HEK293 (cell line): ENCODE measurements at regions not wholly inside any gene's neighbourhood (a gene's known extent, or its start where the extent isn't known, plus 50 kb on each side); places are given as distances from the start of the nearest gene placed in this dataset.

Source experiments
- CTCF ChIA-PET: fragments of 350-600 bp; formaldehyde crosslinking; extraction: SDS; loops from one replicate; lab custom pipeline; 2021; ENCODE audit warnings: antibody characterized with exemption; lab: Yijun Ruan, JAX
- POLR2A ChIA-PET: fragments of 300-600 bp; formaldehyde crosslinking; extraction: SDS; loops from one replicate; lab custom pipeline; 2020; ENCODE audit warnings: antibody characterized with exemption, inconsistent platforms; lab: Yijun Ruan, JAX
- H3K27ac ChIP-seq: fragments of 200-500 bp; sonication (Bioruptor generic); 2 replicates; pipeline ENCODE4 v1.5.1; 2014; ENCODE audit warnings: low read depth, low read length, control low read depth, inconsistent platforms; ENCODE audit errors: extremely low read depth
- H3K36me3 ChIP-seq, 2 experiments: fragments of 200-500 bp in 1 of 2; sonication (Bioruptor generic) in 1 of 2; 1 replicate in 1 of 2; 2 replicates in 1 of 2; pipeline ENCODE4 v1.5.1; 2014 to 2017; ENCODE audit warnings: inconsistent platforms in 2 of 2, low read length in 2 of 2; ENCODE audit not compliant: control insufficient read depth in 2 of 2, insufficient read depth in 1 of 2
- H3K4me1 ChIP-seq: fragments of 200-500 bp; sonication (Bioruptor generic); 2 replicates; pipeline ENCODE4 v1.5.1; 2014; ENCODE audit warnings: mild to moderate bottlenecking, low read length, inconsistent platforms; ENCODE audit not compliant: control insufficient read depth, insufficient read depth
- H3K4me3 ChIP-seq: 2 replicates; pipeline ENCODE4 v1.5.1; 2011; ENCODE audit warnings: low read depth, mild to moderate bottlenecking, control low read depth, low read length, moderate library complexity
- H3K9me3 ChIP-seq: fragments of 200-500 bp; sonication (Bioruptor generic); 2 replicates; pipeline ENCODE4 v1.5.1; 2014; ENCODE audit warnings: low read depth, low read length, inconsistent platforms; ENCODE audit not compliant: control insufficient read depth, insufficient read depth
- PRDM1 ChIP-seq: fragments of 450-650 bp; formaldehyde crosslinking; IDR thresholded peaks from 2 replicates; pipeline ENCODE4; 2016; ENCODE audit warnings: missing biosample characterization, missing genetic modification characterization
- SCRT2 ChIP-seq: fragments of 450-650 bp; formaldehyde crosslinking; IDR thresholded peaks from 2 replicates; pipeline ENCODE4 v1.5.1; 2016; ENCODE audit warnings: missing biosample characterization, missing genetic modification characterization
- YY1 ChIP-seq: fragments of 450-650 bp; formaldehyde crosslinking; IDR thresholded peaks from 2 replicates; pipeline ENCODE4 v1.5.1; 2018; ENCODE audit warnings: missing biosample characterization, missing genetic modification characterization
- ZFP69B ChIP-seq: fragments of 450-650 bp; formaldehyde crosslinking; IDR thresholded peaks from 2 replicates; pipeline ENCODE4 v1.5.1; 2016; ENCODE audit warnings: missing biosample characterization, missing genetic modification characterization
- ZNF138 ChIP-seq: fragments of 450-650 bp; formaldehyde crosslinking; IDR thresholded peaks from 2 replicates; pipeline ENCODE4 v1.5.1; 2016; ENCODE audit warnings: missing biosample characterization, missing genetic modification characterization, borderline replicate concordance
- ZNF2 ChIP-seq: fragments of 450-650 bp; formaldehyde crosslinking; IDR thresholded peaks from 2 replicates; pipeline ENCODE4 v1.5.1; 2016; ENCODE audit warnings: missing biosample characterization, missing genetic modification characterization
- ZNF214 ChIP-seq: fragments of 450-650 bp; formaldehyde crosslinking; IDR thresholded peaks from 2 replicates; pipeline ENCODE4 v1.5.1; 2017; ENCODE audit warnings: missing biosample characterization, mild to moderate bottlenecking, missing genetic modification characterization, borderline replicate concordance
- ZNF23 ChIP-seq: fragments of 450-650 bp; formaldehyde crosslinking; IDR thresholded peaks from 2 replicates; pipeline ENCODE4 v1.5.1; 2016; ENCODE audit warnings: missing biosample characterization, missing genetic modification characterization, borderline replicate concordance
- ZNF311 ChIP-seq: fragments of 450-650 bp; formaldehyde crosslinking; IDR thresholded peaks from 2 replicates; pipeline ENCODE4 v1.5.1; 2017; ENCODE audit warnings: missing biosample characterization, missing genetic modification characterization, borderline replicate concordance
- ZNF48 ChIP-seq: fragments of 450-650 bp; formaldehyde crosslinking; IDR thresholded peaks from 2 replicates; pipeline ENCODE4 v1.5.1; 2016; ENCODE audit warnings: missing biosample characterization, missing genetic modification characterization
- ZNF501 ChIP-seq: fragments of 450-650 bp; formaldehyde crosslinking; IDR thresholded peaks from 2 replicates; pipeline ENCODE4 v1.5.1; 2016; ENCODE audit warnings: missing biosample characterization, missing genetic modification characterization
- ZNF555 ChIP-seq: fragments of 450-650 bp; formaldehyde crosslinking; conservative IDR thresholded peaks from 2 replicates; pipeline ENCODE4 v1.5.1; 2017; ENCODE audit warnings: missing biosample characterization, mild to moderate bottlenecking, missing genetic modification characterization, inconsistent platforms
- ZNF707 ChIP-seq: fragments of 450-650 bp; formaldehyde crosslinking; IDR thresholded peaks from 2 replicates; pipeline ENCODE4 v1.5.1; 2016; ENCODE audit warnings: missing biosample characterization, missing genetic modification characterization
- TF ChIP-seq, protein P1 (sequence below): fragments of 450-650 bp; formaldehyde crosslinking; IDR thresholded peaks from 2 replicates; pipeline ENCODE4 v1.5.1; 2017; ENCODE audit warnings: missing biosample characterization, mild to moderate bottlenecking, missing genetic modification characterization, moderate library complexity
- TF ChIP-seq, protein P2 (sequence below): fragments of 450-650 bp; IDR thresholded peaks from 2 replicates; pipeline ENCODE4 v1.5.1; 2018; ENCODE audit warnings: missing biosample characterization, mild to moderate bottlenecking, missing genetic modification characterization
- TF ChIP-seq, protein P3 (sequence below): fragments of 450-650 bp; formaldehyde crosslinking; IDR thresholded peaks from 2 replicates; pipeline ENCODE4 v1.5.1; 2016; ENCODE audit warnings: missing biosample characterization, missing genetic modification characterization
- TF ChIP-seq, protein P4 (sequence below): fragments of 450-650 bp; formaldehyde crosslinking; IDR thresholded peaks from 2 replicates; pipeline ENCODE4 v1.5.1; 2016; ENCODE audit warnings: missing biosample characterization, missing genetic modification characterization
- TF ChIP-seq, protein P5 (sequence below): fragments of 450-650 bp; formaldehyde crosslinking; conservative IDR thresholded peaks from 2 replicates; pipeline ENCODE4 v1.5.1; 2016; ENCODE audit warnings: low read depth, missing biosample characterization, missing genetic modification characterization
- TF ChIP-seq, protein P6 (sequence below): fragments of 450-650 bp; formaldehyde crosslinking; IDR thresholded peaks from 2 replicates; pipeline ENCODE4 v1.5.1; 2016; ENCODE audit warnings: missing biosample characterization, missing genetic modification characterization
- TF ChIP-seq, protein P7 (sequence below): fragments of 450-650 bp; formaldehyde crosslinking; IDR thresholded peaks from 2 replicates; pipeline ENCODE4 v1.5.1; 2017; ENCODE audit warnings: missing biosample characterization, missing genetic modification characterization

DNA sequence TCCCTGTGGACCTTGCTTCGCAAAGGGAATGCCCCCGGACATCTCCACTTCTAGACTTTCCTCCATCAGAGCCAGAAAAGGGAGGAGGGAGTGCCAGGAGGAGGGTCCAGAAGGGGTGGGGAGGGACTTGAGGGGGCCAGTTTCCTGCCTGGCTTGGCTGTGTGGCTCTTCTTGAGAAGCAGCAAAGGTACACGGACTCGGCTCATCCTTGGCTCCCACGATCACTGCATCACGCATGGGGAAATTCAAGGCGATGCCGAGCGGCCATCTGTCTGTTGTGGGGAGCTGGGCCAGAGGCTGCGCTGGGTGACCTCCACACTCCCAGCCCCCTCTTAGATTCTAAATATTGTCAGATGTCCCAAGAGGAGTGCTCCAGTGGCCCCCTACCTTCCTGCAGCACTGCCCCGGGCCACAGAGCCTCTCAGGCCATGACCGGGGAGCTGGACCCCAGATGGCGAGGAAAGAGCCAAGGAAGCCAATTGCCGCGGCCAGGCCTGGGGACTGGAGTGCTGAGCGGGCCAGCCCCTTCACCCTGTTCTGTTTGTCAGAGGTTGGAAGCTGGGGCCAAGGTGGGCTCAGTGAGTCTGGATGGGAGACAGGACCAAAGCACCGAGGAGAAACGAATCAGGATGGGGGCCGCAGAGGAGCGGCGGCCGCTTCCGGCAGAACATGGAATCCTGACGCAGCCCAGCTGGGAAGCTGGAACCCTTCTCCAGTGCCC is 104.5 kb downstream of the RBFOX3 start:
- H3K9me3 ChIP-seq, result no peaks in the 10 kb centered on the region
- TF ChIP-seq ZNF555 (tag by site-specific recombination) (no peak), ZNF48 (tag by site-specific recombination) (no peak), ZNF214 (tag by site-specific recombination) (no peak), ZNF501 (tag by site-specific recombination) (no peak), ZNF707 (tag by site-specific recombination) (no peak), ZNF2 (no peak), PRDM1 (tag by site-specific recombination) (no peak), YY1 (no peak), ZNF138 (tag by site-specific recombination) (no peak), ZFP69B (tag by site-specific recombination) (no peak), ZNF311 (tag by site-specific recombination) (no peak), ZNF23 (tag by site-specific recombination) (no peak), SCRT2 (tag by site-specific recombination) (no peak)
- TF ChIP-seq, protein P1, sequence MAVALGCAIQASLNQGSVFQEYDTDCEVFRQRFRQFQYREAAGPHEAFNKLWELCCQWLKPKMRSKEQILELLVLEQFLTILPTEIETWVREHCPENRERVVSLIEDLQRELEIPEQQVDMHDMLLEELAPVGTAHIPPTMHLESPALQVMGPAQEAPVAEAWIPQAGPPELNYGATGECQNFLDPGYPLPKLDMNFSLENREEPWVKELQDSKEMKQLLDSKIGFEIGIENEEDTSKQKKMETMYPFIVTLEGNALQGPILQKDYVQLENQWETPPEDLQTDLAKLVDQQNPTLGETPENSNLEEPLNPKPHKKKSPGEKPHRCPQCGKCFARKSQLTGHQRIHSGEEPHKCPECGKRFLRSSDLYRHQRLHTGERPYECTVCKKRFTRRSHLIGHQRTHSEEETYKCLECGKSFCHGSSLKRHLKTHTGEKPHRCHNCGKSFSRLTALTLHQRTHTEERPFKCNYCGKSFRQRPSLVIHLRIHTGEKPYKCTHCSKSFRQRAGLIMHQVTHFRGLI, result no peak
- TF ChIP-seq, protein P2, sequence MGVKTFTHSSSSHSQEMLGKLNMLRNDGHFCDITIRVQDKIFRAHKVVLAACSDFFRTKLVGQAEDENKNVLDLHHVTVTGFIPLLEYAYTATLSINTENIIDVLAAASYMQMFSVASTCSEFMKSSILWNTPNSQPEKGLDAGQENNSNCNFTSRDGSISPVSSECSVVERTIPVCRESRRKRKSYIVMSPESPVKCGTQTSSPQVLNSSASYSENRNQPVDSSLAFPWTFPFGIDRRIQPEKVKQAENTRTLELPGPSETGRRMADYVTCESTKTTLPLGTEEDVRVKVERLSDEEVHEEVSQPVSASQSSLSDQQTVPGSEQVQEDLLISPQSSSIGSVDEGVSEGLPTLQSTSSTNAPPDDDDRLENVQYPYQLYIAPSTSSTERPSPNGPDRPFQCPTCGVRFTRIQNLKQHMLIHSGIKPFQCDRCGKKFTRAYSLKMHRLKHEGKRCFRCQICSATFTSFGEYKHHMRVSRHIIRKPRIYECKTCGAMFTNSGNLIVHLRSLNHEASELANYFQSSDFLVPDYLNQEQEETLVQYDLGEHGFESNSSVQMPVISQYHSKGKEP (tag by site-specific recombination), result no peak
- TF ChIP-seq, protein P3, sequence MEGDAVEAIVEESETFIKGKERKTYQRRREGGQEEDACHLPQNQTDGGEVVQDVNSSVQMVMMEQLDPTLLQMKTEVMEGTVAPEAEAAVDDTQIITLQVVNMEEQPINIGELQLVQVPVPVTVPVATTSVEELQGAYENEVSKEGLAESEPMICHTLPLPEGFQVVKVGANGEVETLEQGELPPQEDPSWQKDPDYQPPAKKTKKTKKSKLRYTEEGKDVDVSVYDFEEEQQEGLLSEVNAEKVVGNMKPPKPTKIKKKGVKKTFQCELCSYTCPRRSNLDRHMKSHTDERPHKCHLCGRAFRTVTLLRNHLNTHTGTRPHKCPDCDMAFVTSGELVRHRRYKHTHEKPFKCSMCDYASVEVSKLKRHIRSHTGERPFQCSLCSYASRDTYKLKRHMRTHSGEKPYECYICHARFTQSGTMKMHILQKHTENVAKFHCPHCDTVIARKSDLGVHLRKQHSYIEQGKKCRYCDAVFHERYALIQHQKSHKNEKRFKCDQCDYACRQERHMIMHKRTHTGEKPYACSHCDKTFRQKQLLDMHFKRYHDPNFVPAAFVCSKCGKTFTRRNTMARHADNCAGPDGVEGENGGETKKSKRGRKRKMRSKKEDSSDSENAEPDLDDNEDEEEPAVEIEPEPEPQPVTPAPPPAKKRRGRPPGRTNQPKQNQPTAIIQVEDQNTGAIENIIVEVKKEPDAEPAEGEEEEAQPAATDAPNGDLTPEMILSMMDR (tag by site-specific recombination), result no peak
- TF ChIP-seq, protein P4, sequence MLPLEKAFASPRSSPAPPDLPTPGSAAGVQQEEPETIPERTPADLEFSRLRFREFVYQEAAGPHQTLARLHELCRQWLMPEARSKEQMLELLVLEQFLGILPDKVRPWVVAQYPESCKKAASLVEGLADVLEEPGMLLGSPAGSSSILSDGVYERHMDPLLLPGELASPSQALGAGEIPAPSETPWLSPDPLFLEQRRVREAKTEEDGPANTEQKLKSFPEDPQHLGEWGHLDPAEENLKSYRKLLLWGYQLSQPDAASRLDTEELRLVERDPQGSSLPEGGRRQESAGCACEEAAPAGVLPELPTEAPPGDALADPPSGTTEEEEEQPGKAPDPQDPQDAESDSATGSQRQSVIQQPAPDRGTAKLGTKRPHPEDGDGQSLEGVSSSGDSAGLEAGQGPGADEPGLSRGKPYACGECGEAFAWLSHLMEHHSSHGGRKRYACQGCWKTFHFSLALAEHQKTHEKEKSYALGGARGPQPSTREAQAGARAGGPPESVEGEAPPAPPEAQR (tag by site-specific recombination), result no peak
- TF ChIP-seq, protein P5, sequence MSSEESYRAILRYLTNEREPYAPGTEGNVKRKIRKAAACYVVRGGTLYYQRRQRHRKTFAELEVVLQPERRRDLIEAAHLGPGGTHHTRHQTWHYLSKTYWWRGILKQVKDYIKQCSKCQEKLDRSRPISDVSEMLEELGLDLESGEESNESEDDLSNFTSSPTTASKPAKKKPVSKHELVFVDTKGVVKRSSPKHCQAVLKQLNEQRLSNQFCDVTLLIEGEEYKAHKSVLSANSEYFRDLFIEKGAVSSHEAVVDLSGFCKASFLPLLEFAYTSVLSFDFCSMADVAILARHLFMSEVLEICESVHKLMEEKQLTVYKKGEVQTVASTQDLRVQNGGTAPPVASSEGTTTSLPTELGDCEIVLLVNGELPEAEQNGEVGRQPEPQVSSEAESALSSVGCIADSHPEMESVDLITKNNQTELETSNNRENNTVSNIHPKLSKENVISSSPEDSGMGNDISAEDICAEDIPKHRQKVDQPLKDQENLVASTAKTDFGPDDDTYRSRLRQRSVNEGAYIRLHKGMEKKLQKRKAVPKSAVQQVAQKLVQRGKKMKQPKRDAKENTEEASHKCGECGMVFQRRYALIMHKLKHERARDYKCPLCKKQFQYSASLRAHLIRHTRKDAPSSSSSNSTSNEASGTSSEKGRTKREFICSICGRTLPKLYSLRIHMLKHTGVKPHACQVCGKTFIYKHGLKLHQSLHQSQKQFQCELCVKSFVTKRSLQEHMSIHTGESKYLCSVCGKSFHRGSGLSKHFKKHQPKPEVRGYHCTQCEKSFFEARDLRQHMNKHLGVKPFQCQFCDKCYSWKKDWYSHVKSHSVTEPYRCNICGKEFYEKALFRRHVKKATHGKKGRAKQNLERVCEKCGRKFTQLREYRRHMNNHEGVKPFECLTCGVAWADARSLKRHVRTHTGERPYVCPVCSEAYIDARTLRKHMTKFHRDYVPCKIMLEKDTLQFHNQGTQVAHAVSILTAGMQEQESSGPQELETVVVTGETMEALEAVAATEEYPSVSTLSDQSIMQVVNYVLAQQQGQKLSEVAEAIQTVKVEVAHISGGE, result no peak
- TF ChIP-seq, protein P6, sequence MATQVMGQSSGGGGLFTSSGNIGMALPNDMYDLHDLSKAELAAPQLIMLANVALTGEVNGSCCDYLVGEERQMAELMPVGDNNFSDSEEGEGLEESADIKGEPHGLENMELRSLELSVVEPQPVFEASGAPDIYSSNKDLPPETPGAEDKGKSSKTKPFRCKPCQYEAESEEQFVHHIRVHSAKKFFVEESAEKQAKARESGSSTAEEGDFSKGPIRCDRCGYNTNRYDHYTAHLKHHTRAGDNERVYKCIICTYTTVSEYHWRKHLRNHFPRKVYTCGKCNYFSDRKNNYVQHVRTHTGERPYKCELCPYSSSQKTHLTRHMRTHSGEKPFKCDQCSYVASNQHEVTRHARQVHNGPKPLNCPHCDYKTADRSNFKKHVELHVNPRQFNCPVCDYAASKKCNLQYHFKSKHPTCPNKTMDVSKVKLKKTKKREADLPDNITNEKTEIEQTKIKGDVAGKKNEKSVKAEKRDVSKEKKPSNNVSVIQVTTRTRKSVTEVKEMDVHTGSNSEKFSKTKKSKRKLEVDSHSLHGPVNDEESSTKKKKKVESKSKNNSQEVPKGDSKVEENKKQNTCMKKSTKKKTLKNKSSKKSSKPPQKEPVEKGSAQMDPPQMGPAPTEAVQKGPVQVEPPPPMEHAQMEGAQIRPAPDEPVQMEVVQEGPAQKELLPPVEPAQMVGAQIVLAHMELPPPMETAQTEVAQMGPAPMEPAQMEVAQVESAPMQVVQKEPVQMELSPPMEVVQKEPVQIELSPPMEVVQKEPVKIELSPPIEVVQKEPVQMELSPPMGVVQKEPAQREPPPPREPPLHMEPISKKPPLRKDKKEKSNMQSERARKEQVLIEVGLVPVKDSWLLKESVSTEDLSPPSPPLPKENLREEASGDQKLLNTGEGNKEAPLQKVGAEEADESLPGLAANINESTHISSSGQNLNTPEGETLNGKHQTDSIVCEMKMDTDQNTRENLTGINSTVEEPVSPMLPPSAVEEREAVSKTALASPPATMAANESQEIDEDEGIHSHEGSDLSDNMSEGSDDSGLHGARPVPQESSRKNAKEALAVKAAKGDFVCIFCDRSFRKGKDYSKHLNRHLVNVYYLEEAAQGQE (tag by site-specific recombination), result no peak
- TF ChIP-seq, protein P7, sequence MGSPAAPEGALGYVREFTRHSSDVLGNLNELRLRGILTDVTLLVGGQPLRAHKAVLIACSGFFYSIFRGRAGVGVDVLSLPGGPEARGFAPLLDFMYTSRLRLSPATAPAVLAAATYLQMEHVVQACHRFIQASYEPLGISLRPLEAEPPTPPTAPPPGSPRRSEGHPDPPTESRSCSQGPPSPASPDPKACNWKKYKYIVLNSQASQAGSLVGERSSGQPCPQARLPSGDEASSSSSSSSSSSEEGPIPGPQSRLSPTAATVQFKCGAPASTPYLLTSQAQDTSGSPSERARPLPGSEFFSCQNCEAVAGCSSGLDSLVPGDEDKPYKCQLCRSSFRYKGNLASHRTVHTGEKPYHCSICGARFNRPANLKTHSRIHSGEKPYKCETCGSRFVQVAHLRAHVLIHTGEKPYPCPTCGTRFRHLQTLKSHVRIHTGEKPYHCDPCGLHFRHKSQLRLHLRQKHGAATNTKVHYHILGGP (tag by site-specific recombination), result no peak
- H3K4me3 ChIP-seq, result no peak overlapping the region
- ChIA-PET CTCF (interaction anchor here (0.6 kb wide), 2 partner anchors 207 to 479 kb away, joined by 3 read pairs; no protein-coding TSS in a partner anchor), POLR2A (interaction anchor here (1.4 kb wide), 1 partner anchor 14 kb away, joined by 3 read pairs; no protein-coding TSS in a partner anchor)
- no peaks in the 10 kb centered on the region for H3K4me1 ChIP-seq
- H3K27ac ChIP-seq, result no peak overlapping the region
- H3K36me3 ChIP-seq, result no peaks in the 10 kb centered on the region
